HL-60 (cell line): ENCODE measurements at regions not wholly inside any gene's neighbourhood (a gene's known extent, or its start where the extent isn't known, plus 50 kb on each side); places are given as distances from the start of the nearest gene placed in this dataset.

ENCODE experiments used
- CTCF ChIP-seq: IDR thresholded peaks from one replicate; pipeline ENCODE4 v1.5.1; 2011; ENCODE audit warnings: low read length, control low read depth, inconsistent platforms; ENCODE audit not compliant: insufficient read depth
- POLR2AphosphoS5 ChIP-seq: IDR thresholded peaks from 2 replicates; pipeline ENCODE4 v1.6.1; 2012; ENCODE audit warnings: low read depth
- REST ChIP-seq: IDR thresholded peaks from 2 replicates; pipeline ENCODE4 v1.6.1; 2012; ENCODE audit warnings: low read depth; ENCODE audit not compliant: insufficient replicate concordance

GRCh38 chr9:38227656-38228055, 158.6 kb upstream of the SHB start:
- no peak for TF ChIP-seq REST
- TF ChIP-seq CTCF: no peak
- no peak for TF ChIP-seq POLR2AphosphoS5
